Right lung (tissue), 2 donors: ENCODE measurements at regions not wholly inside any gene's neighbourhood (a gene's known extent, or its start where the extent isn't known, plus 50 kb on each side); places are given as distances from the start of the nearest gene placed in this dataset.

ENCODE experiments used
- DNase-seq, 2 donors: peaks; one replicate each; pipeline ENCODE4 v3.0.0-alpha.2; 2013

DNA sequence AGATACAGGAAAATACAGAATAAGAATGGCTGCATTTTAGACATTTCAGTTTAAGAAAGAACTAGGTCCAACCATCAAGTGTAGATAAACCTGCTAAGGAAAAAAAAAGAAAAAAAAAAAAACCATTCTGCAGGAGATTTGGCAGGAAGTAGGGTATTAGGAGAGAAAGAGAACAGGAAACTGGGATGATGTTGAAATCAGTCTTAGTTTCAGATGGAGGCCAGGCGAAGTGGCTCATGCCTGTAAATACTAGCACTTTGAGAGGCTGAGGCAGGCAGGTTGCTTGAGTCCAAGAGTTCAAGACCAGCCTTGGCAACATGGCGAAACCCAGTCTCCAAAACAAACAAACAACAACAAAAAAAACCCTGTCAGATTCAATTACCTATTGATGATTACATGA lies 120.2 kb downstream of the RAB11FIP2 start:
- DNase-seq = no peak

GRCh38 chr10:117927332-117927731 lies 119.4 kb downstream of the RAB11FIP2 start:
- DNase-seq = no peak

GRCh38 chr10:117927871-117928270 lies 118.9 kb downstream of the RAB11FIP2 start:
- DNase-seq = no peak

DNA sequence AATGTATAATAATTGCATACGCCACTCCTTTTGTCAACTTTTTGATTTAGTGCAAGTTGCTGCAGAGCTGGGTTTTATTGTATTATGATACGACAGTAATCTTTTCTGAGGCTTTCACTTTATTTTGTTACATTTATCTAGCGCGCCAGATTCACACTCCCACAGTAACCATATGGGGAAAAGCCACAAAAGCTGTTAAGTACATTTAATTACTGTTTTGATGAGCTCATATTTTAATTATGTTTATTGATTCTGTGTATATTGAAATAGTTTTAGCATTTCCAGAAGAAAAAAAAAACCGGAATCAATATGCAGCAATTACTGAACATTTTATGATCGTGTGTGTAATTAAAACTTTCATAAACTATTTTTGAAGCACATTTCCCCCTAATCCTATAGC lies 118.5 kb downstream of the RAB11FIP2 start:
- no peak for DNase-seq

DNA sequence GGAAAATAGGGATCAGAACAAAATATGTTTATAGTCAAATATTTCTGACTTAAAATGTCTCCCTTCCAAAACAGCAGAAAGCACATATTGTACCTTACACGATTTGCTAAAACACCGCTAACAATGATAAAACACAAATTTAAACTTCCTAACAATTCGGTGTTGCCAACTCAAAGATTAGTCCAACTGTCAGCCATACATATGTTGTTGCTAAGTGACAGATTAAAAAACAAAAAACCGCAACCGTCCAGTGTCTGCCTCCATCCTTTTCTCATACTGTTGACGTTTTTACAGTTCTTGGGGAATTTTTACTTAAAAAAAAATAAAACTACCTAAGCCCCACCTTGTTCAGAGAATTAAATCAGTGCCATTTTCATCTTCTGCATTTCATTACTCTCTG lies 118.0 kb downstream of the RAB11FIP2 start:
- DNase-seq = no peak

GRCh38 chr10:117929327-117930067 lies 117.2 kb downstream of the RAB11FIP2 start:
- DNase-seq = no peak

DNA sequence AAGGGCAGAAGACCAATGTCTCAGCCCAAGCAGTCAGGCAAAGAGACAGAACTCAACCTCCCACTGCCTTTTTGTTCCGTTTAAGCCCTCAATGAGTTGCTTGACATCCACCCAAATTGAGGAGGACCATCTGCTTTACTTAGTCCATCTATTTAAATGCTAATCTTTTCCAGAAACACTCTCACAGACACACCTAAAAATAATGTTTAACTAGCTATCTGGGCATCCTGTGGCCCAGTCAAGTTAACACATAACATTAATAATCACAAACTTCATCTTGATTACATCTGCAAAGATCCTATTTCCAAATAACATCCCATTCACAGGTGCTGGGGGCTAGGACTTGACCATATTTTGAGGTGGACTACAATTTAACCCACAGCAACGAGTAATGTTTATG lies 115.7 kb downstream of the RAB11FIP2 start:
- no peak for DNase-seq

DNA sequence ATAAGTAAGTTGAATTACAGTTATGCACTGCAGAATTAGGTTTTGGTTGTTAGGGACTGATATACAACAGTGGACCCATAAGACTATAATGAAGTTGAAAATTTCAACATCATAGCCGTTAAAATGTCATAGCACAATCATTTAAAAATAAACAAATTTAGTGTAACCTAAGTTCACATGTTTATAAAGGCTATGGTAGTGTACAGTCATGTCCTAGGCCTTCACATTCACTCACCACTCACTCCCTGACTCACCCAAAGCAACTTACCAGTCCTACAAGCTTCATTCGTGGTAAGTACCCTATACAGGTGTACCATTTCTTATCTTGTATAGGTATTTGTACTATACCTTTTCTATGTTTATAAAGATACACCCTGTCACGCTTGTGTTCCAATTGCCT lies 113.7 kb downstream of the RAB11FIP2 start:
- DNase-seq = no peak

DNA sequence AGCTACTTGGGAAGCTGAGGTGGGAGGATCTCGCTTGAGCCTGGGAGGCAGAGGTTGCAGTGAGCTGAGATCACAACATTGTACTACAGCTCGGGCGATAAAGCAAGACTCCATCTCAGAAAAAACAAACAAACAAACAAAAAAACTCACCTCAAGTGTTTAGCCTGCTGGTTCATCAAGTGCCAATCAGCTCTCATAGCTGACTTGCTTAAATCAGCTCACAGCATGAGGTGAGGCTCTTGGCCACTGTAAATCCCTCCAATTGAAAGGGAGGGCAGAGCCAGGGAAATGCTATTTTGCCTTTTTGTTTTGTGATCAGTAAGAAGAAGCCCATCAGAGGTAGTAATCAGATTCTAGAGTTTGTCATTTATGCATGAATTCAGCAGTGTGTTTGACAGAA lies 112.3 kb downstream of the RAB11FIP2 start:
- DNase-seq = no peak

DNA sequence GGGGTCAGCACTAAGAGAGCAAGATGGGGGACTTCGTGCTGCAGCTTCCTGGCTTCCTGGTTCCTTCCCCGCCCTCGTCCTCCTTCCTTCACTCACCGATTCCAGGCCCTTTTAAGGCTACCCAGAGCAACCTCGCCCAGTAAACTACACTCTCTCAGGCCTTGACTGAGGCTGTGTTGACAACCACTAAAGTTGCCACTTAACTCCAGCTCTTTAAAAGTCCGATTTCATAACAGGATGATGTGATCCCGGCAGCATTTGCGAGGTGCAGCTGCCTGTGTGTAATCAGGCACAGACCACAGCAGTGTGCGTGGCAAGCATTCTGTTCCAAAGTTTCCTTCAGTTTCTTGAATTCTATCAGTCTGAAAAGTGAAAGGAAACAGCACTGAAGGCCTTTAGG lies 110.6 kb downstream of the RAB11FIP2 start:
- DNase-seq = peak; percentile 31 to 48

DNA sequence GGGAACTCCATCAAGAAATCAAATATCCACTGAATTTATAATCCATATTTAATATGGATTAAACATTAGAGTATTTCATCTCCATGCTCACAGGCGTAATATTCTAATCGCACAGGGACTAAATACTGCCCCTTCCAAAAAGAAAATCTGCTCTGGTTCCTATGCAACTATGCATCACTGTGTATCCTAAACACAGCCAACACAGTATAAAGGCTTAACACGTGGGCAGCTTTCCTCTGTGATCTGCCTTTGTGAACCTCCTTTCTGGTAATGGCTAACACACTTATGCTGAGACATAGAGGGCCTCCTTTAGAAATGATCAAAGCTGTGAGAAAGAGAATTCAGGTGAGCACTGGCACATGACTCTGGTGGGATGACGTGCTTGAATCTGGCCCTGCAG lies 110.2 kb downstream of the RAB11FIP2 start:
- peak; percentile 2 for DNase-seq

DNA sequence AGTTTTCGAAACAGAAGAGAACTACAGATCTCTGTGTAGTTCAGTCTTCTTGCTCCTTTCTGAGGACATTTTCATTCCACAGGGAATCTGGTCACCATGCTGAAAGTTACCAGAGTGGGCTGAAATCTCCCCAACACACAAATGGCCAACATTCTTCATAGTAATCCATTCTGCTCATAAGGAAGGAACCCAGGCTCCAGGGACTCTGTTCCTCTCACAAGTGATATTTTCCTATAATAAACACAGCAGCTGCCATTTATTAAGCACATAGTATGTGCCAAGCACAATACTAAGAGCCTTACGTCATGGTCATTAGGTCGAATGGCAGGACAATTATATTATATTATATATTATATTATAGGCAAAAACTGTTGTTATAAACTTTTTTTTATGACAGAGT lies 109.8 kb downstream of the RAB11FIP2 start:
- no peak for DNase-seq

GRCh38 chr10:117938104-117938503 lies 108.6 kb downstream of the RAB11FIP2 start:
- DNase-seq = no peak

- DNase-seq = no peak
These were observed 104.5 kb downstream of the RAB11FIP2 start for GRCh38 chr10:117942226-117942625.

DNA sequence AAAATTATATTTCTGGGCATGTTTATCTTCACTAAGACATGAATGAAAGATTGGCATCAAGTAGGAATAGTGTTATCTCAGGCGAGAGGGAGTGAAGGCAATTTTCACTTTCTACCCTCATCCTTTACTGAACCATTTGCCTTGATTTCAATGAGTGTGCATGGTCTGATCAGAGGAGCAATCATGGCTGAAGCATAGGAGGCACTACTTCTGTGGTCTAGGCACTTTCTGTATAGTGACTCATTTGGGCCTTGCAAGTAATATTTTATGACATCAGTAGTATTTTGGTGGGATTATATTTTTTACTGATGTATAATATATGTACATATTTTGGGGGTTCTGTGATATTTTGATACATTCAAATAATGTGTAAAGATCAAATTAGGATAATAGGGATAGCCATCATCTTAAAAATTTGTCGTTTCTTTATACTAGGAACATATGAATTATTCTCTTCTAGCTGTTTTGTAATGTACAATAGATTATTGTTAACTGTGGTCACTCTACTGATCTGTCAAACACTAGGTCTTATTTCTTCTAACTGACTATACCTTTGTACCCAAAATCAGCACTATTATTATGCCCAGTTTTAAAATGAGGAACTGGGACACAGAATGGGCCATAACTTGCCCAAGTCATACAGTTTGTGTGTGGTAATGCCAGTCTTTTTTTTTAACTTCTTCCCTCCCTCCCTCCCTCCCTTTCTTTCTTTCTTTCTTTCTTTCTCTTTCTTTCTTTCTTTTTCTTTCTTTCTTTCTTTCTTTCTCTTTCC lies 101.9 kb downstream of the RAB11FIP2 start:
- DNase-seq = no peak

- DNase-seq = no peak
These were observed 101.1 kb downstream of the RAB11FIP2 start for GRCh38 chr10:117945651-117946050.

- DNase-seq = no peak
These were observed 100.1 kb downstream of the RAB11FIP2 start for GRCh38 chr10:117946525-117947070.

GRCh38 chr10:117948493-117948892 lies 98.2 kb downstream of the RAB11FIP2 start:
- no peak for DNase-seq

DNA sequence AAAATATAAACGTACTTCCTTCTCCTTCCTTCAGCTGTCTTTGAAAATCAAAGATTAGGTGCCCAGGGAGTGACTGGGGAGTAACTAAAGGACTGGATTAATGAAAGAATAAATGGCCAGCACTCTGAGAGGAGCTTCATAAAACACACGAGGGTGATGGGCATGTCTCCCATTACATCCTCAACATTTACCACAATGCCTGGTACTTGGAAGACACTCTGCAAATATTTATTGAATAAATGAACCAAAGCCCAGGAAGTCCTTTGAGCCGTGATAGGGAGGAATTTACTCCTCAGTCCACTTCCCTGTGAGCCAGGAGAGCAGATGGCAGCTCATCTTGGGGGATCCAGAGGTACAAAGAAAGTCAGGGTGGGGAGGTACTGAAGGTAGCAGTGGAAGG lies 96.3 kb downstream of the RAB11FIP2 start:
- no peak for DNase-seq
